ENCODE measurements at regions not wholly inside any gene's neighbourhood (a gene's known extent, or its start where the extent isn't known, plus 50 kb on each side); places are given as distances from the start of the nearest gene placed in this dataset.

DNA sequence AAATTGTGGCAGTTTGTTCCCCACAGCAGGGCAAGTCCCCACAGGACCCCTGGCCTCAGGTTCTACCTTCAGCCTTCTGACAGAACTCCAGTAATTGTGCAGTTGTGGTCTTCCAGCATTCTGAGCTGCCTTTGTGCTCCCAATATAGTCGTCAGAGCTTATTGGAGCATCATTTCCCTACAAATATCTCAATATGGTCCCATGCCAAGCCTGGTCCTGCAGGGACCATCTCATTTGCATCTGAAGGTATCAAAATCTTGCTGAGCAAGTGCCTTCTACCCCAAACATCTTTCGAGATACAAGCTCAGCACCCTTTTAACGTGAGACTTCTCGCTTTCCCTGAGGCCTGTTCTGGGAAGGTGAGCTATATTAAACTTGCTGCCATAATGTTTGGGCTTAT, 333.9 kb upstream of the CDH11 start:
- no peak for DNase-seq (ENCODE audit: low read depth in 2 of 2)

DNA sequence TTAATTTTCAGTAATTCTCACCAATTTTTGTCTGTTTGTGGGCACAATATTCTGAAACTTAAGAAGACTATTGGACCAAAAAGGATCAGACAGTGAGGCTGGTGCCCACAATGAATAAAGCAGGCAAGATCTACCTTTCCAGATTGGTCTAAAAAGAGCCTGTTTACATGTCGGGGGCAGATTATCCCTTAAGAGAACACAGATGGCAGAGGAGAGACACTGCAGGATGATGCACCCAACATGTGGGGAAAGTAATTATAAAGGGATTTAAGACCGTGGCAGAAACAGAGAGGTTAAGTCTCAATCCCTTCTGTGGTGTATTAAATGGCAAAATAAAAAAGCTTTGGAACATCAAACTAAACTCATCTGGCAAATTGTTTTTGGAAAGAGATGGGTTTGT, 331.8 kb upstream of the CDH11 start:
- DNase-seq (ENCODE audit: low read depth in 2 of 2), result no peak

DNA sequence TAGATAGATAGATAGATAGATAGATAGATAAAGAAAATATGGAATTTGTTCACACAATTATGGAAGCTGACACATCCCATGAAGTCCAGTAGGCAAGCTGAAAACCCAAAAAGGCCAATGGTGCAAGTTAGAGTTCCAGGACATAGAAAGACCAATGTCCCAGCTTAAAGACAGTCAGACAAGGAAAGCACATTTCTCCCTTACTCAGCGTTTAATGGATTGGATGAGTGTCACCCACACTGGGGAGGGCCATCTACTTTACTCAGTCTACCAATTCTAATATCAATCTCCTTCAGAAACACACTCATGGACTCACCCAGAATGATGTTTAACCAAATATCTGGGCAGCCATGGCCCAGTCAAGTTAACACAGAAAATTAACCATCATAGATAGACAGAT, 327.7 kb upstream of the CDH11 start:
- no peak for DNase-seq (ENCODE audit: low read depth in 2 of 2)

DNA sequence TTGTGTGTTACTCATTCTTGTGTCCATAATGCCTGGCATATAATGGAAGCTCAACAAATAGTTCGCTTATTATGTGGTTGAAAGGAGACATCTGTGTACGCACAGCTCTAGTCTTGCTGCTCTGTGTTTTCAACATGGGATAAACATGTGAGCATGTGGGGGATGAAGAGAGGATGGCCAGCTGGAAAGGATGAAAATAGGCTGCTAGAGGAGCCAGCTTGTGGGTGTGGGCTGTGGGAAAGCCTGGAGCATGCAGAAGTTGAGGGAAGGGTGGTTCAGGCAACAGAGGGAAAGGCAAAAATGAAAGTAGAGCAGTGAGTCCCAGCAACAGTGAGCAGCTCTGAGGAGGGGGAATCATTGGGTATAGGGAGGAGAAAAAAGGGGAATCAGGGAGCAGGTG, 324.6 kb upstream of the CDH11 start:
- DNase-seq (ENCODE audit: low read depth in 2 of 2), result no peak

DNA sequence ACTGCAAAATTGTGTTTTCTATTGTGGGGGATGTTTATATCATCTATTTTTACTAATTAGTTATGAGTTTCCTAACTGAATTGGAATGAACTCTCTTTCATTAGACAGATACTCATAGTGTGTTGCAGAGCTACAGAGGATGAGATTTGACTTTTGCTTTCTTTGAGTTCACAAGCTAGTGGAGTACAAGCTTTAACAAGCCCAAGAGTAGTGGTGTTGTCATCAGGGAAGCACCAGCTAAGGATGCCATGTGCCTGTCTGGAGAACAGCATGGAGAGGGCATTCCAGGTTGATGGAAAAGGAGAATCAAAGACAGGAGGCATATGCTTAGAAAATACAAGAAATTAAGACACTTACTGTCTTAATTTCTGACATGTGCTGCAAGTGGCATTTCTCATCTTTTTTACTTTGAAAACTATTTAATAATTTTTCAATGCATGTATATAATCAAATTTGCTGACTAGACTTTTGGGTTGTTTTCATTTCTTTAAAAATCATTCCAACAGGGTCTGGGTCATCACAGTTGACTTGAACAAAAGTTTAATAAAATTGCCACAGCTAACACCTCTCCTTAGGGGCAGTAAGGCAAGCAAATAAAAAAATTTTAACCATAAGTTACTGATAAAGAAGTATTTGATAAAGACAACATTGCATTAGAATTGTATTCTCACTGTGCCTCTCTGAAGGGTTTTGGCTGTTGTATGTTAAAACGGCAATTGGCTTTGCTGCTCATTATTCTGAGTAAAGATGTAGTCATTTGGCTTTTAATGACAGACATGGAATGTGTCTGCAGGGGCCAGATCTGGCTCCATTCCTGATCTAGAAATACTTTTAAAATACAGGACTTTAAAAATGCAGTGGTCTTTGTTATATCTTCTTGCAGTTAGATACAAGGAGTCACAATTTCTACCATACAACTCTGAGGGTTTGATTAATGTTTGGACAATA, 323.7 kb upstream of the CDH11 start:
- no peak for DNase-seq (ENCODE audit: low read depth in 2 of 2)

DNA sequence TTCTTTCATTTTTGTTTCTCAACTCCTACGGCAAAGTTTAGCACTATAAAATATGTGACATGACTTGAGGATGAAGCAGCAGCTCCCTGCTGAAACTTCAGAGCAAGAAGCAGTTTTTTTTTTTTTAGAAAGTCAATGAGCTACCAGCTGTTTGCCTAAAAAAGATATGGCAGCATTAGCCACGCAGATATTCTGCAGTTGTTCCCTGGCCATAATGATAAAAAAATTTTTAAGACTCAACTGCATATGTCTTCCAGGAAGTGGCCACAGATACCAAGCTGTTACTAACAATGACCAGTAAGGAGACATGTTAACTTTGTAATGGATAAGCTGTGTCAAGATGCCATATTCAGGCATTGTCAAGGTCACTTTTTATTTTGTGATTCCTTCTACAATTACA, 319.6 kb upstream of the CDH11 start:
- DNase-seq (ENCODE audit: low read depth in 2 of 2), result no peak

DNA sequence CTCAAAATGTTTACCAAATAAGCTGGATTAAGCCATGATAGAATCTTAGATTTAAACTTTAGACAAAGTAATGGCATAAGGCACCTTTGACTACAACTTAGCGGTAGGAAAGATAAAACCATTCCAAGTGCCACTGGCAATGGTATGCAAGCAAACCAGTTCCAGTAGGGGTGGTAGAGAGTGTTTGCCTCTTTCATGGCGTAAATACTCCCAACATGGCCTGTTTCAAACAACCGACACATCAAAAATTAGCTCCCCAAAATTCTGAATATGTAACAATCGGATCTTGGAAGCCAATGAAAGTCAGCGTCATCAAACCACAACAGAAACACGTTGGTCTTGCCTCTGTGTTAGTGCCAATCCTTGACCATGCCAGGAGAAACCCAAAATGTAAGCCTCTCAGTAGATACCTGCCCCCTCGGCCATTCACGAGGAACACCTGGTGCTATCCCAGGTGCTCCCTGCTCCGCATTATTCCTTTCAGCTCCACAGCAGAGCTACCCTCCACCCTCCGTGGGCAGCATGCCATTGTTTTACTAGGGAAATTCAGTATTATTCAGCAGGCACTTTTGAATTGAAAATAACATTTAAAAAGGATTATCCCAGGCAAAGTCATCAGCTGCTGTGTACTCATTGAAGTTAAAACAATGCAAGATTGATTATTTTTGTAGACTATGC, 307.8 kb upstream of the CDH11 start:
- DNase-seq (ENCODE audit: low read depth in 2 of 2), result no peak

DNA sequence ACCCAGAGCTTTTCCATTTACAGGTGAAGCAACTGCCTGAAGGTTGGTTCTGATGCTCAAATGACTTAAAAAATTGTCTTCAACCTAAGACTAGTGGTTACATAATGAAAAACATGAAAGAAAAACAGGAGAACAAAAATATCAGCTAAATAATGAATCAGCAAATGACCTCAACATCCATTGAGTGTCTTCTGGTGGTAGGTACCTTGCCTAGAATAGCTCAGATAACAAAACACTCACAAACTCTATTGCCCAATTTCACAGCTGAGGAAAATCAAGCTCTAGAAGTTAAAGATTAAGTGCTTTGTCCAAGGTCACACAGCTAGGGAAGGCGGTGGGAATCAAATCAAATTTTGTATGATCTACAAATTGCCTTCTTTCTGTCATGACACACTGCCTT, 304.6 kb upstream of the CDH11 start:
- DNase-seq (ENCODE audit: low read depth in 2 of 2), result no peak

DNA sequence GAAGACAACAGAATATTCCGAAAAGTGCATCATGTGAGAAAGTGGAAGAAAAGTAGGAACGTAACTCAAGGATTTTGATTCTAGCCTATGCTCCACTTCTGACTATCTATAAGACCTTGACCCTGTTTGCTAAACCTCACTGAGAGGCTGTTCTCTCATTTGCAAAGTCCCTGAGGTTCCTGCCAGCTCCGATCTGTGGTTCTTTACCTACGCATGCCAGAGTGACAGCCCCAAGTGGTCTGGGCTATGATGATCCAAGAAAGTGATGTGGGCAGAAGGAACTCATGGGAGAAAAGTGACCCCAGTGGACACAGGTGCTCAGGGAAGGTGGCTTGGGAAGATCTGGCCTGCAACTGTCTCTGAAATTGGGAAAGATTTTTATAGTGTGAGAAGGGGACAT, 301.1 kb upstream of the CDH11 start:
- DNase-seq (ENCODE audit: low read depth in 2 of 2), result no peak

DNA sequence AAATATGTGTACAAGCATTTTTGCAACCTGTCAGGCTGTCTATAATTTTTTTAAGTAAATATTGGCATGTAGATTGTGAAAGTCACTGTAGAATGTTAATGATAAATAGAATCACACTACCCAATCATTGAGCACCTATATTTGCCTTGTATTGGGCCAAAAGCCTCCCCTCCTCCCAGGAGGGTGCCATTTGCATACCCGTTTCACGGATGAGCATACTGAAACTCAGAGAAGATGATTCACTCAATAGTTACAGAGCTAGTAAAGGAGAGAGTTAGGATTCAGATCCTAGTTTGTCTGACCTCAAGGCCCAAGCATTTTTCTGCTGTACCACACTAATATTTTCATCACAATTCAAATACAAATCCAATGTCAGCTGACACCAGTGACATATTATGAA, 299.7 kb upstream of the CDH11 start:
- no peak for DNase-seq (ENCODE audit: low read depth in 2 of 2)

DNA sequence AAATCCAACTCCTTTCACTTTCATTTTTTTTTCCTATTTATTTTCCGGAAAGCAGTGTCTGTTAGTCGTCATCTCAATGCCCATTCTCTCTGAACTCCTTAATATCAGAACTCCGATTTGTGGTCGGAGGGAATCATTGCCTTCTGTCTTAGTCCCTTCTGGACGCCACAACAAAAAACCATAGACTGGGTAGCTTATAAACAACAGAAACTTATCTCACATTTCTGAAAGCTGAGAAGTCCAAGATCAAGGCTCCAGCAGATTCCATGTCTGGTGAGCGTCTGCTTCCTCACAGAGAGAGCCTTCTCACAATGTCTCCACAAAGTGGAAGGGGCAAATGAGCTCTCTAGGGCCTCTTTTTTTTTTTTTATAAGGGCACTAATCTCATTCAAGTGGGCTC, 296.6 kb upstream of the CDH11 start:
- no peak for DNase-seq (ENCODE audit: low read depth in 2 of 2)

DNA sequence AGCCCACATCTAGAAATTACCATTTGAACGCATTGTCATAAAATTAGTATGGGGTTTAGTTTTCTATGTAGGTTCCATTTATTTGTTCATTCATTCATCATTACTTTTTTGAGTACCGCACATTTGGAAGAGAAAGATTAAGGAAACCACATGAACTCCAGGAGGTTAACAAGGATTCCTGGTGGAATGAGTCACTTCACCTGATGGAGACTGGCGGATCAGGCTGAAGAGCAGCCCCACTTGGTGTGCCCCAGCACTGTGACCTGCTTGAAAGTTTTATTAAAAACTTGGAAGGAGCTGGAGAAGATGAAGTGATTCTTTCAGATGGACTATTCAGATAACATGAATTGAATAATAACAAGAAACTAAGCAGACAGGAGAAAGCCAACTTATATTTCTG, 293.6 kb upstream of the CDH11 start:
- DNase-seq (ENCODE audit: low read depth in 2 of 2), result no peak

DNA sequence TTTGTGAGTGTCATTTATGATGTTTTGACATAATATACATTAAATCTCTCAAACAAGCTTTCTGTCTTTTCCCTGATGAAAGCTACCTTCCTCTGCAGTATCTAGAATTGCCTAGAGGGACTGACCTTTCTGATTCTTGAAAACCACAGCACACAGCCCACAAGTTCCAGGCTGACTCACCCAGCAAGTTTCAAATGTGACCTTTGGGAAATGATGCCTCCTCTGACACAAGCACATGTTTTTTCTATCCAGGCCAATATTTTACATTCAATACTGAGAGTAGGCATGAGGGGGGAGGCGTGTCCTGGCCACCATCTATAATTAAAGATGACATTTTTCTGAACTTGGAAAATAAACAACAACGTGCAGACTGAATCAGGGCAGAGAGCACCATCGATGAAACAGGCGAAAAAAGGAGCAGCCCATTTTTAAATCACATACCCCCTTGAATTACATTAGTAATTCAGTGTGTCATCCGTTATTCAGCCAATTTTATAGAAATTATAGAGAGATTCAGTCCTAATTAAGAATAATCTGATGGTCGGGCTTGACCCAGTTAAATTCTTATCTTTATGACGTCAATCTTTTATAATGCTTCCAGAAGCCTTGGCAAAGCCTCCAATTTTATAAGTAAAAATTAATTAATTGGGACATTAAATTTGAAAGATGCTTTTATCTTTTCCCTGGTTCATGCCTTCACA, 292.6 kb upstream of the CDH11 start:
- no peak for DNase-seq (ENCODE audit: low read depth in 2 of 2)

DNA sequence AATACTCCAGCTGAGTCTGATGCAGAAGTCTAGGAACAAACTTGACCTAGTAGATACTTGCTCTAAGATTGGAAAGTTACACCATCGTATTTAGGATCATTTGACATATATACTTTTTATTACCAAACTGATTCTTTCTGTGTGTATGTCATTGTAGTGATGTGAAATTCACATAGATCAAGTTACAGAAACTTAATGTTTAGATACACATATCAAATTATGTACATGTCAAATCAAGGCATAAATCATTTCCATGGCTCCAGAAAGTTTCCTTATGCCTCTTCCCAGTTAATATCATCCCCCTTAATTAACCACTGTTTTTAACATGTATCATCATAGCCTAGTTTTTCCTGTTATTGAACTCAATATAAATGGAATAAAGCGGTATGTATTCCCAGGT, 292.0 kb upstream of the CDH11 start:
- DNase-seq (ENCODE audit: low read depth in 2 of 2), result no peak

DNA sequence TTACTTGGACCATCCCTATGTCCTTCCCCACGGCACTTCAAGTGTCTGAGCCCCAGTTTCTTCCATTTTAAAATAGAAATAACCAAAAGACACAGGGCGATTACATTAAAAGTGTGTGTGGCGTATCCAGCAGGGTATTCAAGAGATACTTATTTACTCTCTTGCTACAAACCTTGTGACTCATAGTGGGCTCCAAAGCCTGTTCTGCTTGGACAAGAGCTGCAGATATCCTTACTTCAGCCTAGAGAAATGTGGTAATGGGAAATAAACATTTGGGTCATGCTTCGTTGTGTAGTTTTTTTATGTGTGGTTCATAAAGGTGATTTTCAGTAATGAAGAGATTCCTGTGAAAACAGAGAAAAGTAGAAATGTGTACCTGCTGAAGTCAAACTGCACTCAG, 288.9 kb upstream of the CDH11 start:
- DNase-seq (ENCODE audit: low read depth in 2 of 2), result no peak

DNA sequence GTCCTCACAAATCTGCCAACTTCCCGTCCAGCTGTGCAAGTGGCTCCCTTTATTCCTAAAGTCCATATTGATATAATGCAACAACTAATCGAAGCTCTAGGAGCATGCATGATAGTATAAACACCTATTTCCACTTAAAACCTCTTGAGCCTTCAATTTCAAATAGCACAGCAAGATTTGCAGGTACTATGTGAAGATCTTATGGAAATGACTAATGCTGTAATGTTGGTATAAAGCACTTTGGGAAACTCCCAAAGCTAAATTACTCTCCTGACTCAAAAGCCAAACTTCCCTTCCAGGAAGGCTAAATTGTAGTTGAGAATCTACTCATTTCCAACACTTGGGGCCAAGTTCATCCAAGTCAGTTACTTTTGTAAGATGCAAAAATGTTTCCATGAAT, 287.6 kb upstream of the CDH11 start:
- DNase-seq (ENCODE audit: low read depth in 2 of 2), result no peak

DNA sequence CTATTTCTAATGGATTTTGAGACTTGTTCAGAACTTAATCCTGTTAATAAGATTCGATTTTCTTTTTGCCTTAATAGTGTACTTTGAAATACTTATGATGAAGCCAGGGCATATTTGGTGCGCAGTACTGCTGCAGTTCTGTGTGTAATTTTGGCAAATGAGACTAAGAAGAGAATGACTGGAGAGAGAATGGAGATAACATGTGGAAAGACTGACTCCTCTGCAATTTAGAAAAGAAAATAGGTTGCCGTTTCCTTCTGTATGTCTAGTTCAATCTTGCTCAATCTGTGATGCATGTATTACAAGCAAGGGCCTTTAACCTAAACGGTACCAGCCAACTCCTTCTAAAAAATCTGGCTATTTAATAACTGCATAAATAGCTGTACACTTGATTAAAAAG, 285.1 kb upstream of the CDH11 start:
- no peak for DNase-seq (ENCODE audit: low read depth in 2 of 2)

DNA sequence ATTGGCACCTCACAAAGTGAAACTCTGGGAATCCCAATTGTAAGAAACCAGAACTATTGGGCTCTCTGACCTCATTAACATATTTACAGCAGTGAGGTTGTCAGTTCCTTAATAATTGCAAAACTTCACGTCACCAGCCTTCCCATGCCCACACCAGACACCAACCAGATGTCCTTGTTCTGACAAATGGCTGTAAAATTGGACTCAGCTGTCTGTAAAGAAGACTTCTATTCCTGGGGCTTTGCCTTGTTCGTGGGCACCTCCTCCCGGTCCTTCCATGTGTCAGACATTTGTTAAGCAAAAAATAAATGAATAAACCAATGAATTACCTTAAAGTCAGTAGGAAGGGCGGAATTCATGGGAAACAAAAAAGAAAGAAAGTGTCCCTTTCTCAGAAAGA, 284.3 kb upstream of the CDH11 start:
- DNase-seq (ENCODE audit: low read depth in 2 of 2), result no peak

DNA sequence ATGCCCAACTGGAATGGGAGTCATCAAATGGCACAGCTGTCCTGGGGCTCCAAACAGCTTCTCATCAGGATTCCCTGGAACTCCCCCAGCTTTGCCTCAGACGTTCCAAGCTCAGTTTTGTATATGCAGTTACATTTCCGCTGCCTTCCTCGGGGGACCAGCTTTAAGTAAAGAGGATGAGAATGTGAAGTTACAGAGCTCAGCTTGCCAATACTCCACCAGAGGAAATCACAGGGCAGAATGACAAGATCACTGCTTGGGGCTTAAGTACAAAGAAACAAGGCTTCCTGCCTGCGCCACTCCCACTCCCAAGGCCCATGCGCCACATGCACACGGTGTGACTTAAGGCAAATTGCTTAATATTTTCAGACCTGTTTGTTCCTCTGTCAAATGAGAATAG, 272.4 kb upstream of the CDH11 start:
- DNase-seq (ENCODE audit: low read depth in 2 of 2), result no peak

DNA sequence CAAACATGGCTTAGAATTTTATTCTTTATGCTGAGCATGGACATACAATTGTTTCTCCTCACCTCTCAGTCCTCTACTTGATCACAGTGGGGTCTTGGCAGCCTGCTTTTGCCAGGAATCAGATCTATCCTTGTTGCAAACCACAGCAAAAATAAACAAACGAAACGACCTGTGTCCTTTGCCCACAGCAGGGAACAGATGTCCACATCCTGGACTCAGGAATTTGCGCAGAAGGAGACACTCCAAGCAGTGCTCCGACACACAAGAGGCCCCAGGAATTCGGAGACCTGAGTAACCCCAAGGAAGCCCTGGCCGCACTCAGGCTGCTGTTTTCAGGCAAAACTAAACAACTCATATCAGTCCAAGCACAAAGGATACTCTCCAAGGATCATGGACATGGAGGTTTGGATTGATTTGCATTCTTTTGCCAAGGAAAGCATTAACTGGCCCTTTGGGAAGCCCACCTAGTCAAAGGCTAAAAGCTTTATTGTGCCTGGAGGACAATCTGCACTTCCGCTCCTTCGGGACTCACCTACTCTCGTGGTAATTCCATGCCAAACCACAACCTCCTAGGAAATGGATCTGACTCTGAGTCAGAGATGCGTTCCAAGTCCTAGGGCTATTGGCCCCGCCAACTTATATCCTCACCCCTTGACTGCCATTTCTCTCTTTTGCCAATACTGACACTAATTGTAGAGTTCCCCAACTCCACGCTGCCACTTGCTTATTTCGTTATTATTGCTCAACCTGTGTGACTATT, 271.1 kb upstream of the CDH11 start:
- DNase-seq (ENCODE audit: low read depth in 2 of 2), result no peak

DNA sequence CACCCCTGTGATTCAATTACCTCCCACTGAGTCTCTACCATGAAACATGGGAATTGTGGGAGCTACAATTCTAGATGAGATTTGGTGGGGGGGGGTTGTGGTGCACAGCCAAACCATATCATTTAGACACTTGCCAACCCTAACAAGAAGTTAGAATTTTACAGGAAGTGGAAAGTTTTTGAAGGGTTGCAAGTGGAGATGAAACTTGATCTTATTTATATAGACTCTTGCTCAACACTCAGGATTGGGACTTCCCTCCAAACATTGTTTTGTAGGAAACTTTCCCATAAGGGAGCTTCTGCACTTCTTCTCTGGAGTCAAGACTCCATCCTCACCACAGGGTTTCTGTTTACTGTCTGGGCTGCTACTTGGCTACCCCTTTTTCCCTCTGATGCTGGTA, 266.7 kb upstream of the CDH11 start:
- no peak for DNase-seq (ENCODE audit: low read depth in 2 of 2)

DNA sequence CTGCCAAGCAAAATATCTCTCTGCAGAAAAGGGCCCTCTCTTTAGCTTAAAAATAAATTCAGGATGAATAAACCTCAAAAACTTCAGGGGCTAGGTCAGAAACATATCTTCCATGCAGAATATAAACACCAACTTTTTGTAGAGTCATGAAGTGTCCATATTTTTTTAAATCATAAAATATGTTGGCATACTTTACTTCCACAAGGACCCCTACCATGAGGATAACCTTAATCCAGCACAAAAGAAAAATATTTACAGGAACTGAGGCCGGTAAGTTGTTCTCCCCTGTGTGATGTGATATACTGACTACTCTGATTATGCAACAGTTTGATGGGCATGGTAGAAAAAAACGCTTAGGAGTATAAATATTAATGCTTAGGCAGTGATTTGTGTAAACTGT, 264.8 kb upstream of the CDH11 start:
- no peak for DNase-seq (ENCODE audit: low read depth in 2 of 2)

All from stimulated activated CD8-positive, alpha-beta memory T cell treated with anti-CD3 and anti-CD28 coated beads, Interleukin-15, amount 100 ng/mL, for 48 hours (primary cell).